T-helper 2 cell (primary cell): ENCODE measurements at regions not wholly inside any gene's neighbourhood (a gene's known extent, or its start where the extent isn't known, plus 50 kb on each side); places are given as distances from the start of the nearest gene placed in this dataset.

Experiments used
- DNase-seq, 5 experiments: peaks; one replicate each; pipeline versions ENCODE4 v3.0.0 to v3.0.0-alpha.2; 2012 to 2022

DNA sequence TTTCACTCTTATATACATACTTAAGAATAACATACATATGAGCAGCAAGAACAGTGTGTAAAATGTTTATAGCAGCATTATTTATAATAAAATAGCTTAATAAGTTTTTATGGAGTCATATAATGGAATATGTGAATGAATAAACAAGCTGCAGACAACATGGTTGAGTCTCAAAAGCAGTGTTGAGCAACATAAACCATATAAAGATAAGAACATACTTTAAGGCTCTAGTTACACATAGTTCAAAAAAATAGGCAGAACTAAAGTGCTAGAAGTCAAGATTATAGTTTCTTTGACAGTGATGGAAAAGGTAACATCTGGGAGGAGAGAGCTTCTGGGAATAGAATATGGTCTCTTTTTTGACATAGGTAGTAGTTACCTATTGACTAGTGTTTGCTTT is 53.7 kb upstream of the ADAMTS19 start:
- DNase-seq: no peak
